OCI-LY7 (cell line): ENCODE measurements at regions not wholly inside any gene's neighbourhood (a gene's known extent, or its start where the extent isn't known, plus 50 kb on each side); places are given as distances from the start of the nearest gene placed in this dataset.

Source experiments
- EZH2phosphoT487 ChIP-seq: fragments of 200-600 bp; sonication (generic); IDR thresholded peaks from 2 replicates; pipeline ENCODE4 v1.6.1; 2018; ENCODE audit warnings: low read depth, borderline replicate concordance, mild to moderate bottlenecking, mixed run types, antibody characterized with exemption, low read length, moderate library complexity, mixed read lengths
- TF ChIP-seq, protein P1 (sequence below): fragments of 200-600 bp; sonication (generic); conservative IDR thresholded peaks from 2 replicates; pipeline ENCODE4 v1.5.1; 2014; ENCODE audit warnings: mild to moderate bottlenecking, antibody characterized with exemption, low read length, moderate library complexity, mixed read lengths

DNA sequence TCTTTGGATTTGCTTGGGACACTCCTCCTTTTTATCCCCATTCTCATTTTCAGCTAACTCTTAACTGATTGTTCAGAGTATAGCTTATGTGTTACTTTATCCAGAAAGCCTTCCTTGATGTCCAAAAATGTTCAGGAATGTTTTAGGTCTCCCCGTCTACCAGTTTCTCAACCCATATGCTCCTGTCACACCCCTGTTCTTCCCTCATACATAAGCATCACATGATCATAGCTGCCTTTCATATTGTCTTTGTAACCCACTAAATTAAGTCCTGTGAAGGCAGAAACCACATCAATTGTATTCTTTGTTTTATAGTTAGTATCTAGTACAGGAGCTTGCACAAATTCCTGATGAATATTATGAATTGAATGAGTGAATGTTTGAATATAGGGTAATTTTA, 321.9 kb upstream of the ACTBL2 start:
- TF ChIP-seq, protein P1, sequence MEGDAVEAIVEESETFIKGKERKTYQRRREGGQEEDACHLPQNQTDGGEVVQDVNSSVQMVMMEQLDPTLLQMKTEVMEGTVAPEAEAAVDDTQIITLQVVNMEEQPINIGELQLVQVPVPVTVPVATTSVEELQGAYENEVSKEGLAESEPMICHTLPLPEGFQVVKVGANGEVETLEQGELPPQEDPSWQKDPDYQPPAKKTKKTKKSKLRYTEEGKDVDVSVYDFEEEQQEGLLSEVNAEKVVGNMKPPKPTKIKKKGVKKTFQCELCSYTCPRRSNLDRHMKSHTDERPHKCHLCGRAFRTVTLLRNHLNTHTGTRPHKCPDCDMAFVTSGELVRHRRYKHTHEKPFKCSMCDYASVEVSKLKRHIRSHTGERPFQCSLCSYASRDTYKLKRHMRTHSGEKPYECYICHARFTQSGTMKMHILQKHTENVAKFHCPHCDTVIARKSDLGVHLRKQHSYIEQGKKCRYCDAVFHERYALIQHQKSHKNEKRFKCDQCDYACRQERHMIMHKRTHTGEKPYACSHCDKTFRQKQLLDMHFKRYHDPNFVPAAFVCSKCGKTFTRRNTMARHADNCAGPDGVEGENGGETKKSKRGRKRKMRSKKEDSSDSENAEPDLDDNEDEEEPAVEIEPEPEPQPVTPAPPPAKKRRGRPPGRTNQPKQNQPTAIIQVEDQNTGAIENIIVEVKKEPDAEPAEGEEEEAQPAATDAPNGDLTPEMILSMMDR = no peak
- TF ChIP-seq EZH2phosphoT487 = no peak
